Suprapubic skin (tissue), 3 donors: ENCODE measurements at regions not wholly inside any gene's neighbourhood (a gene's known extent, or its start where the extent isn't known, plus 50 kb on each side); places are given as distances from the start of the nearest gene placed in this dataset.

ENCODE experiments used
- EP300 ChIP-seq: sonication (generic); formaldehyde crosslinking; IDR thresholded peaks from one replicate; pipeline ENCODE4 v1.6.1; 2017; ENCODE audit warnings: antibody characterized with exemption
- POLR2A ChIP-seq, 2 donors: fragments of 450-650 bp; IDR thresholded peaks; one replicate each; pipeline ENCODE4 v1.6.1; 2017; ENCODE audit warnings: antibody characterized with exemption in 2 of 2, mild to moderate bottlenecking in 2 of 2, moderate library complexity in 2 of 2
- TF ChIP-seq, protein P1 (sequence below), 2 donors: fragments of 200-600 bp in 1 of 2; fragments of 450-650 bp in 1 of 2; sonication (generic) in 1 of 2; IDR thresholded peaks; one replicate each; pipeline ENCODE4 v1.5.1; 2016 to 2019; ENCODE audit warnings: antibody characterized with exemption in 2 of 2, mild to moderate bottlenecking in 1 of 2, moderate library complexity in 1 of 2

DNA sequence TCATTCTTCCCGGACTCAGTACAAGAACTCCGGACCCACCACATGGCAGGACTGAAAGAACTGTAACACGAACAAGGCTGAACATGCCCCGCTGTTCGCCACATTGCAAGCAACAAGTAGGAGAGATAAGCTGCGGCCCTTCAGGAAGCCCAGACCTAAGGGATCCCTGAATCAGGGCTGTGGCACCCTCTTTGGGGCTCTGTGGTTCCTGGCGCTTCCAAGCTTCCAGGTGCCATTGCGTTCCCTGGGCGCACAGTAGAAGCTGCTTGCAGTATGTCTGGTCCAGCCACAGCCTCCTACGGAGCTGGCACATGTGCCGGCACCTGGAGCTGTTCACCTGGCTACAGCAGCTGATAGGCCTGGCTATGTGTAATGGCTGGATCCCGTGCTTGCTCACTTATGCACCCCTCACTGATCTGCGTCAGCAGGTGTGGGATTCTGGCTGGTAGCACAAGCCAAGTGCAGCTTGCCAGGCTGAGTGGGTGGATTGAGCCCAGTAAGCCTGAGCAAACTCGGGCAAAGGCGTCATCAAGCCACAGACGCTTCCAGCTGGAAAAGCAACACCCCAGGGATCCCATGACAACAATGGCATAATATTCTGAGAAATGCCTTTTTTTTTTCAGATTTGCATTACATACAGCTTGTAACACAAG lies 748.6 kb upstream of the GBE1 start:
- TF ChIP-seq, protein P1, sequence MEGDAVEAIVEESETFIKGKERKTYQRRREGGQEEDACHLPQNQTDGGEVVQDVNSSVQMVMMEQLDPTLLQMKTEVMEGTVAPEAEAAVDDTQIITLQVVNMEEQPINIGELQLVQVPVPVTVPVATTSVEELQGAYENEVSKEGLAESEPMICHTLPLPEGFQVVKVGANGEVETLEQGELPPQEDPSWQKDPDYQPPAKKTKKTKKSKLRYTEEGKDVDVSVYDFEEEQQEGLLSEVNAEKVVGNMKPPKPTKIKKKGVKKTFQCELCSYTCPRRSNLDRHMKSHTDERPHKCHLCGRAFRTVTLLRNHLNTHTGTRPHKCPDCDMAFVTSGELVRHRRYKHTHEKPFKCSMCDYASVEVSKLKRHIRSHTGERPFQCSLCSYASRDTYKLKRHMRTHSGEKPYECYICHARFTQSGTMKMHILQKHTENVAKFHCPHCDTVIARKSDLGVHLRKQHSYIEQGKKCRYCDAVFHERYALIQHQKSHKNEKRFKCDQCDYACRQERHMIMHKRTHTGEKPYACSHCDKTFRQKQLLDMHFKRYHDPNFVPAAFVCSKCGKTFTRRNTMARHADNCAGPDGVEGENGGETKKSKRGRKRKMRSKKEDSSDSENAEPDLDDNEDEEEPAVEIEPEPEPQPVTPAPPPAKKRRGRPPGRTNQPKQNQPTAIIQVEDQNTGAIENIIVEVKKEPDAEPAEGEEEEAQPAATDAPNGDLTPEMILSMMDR (IDR thresholded peaks at IDR 0.05): no peak
- no peak for TF ChIP-seq POLR2A (IDR thresholded peaks at IDR 0.05)
- no peak for TF ChIP-seq EP300
